ENCODE measurements at regions not wholly inside any gene's neighbourhood (a gene's known extent, or its start where the extent isn't known, plus 50 kb on each side); places are given as distances from the start of the nearest gene placed in this dataset.

- TF ChIP-seq CTCF (IDR thresholded peaks at IDR 0.05), result no peak
- no peak for TF ChIP-seq ZFX (IDR thresholded peaks at IDR 0.05; ENCODE audit: borderline replicate concordance)
These were observed 106.6 kb upstream of the BARHL2 start for GRCh38 chr1:90823686-90824085.

Data from 22Rv1 (cell line).